AG09309 (cell line): ENCODE measurements at regions not wholly inside any gene's neighbourhood (a gene's known extent, or its start where the extent isn't known, plus 50 kb on each side); places are given as distances from the start of the nearest gene placed in this dataset.

Experiments used
- DNase-seq: peaks from one replicate; pipeline ENCODE4 v3.0.0-alpha.2; 2010; ENCODE audit warnings: low read depth
- H3K4me3 ChIP-seq: 2 replicates; pipeline ENCODE4 v1.5.1; 2011; ENCODE audit warnings: mild to moderate bottlenecking, low read depth, low read length, moderate library complexity; ENCODE audit not compliant: control insufficient read depth
- TF ChIP-seq, protein P1 (sequence below): IDR thresholded peaks from 2 replicates; pipeline ENCODE4 v1.5.1; 2011; ENCODE audit warnings: mild to moderate bottlenecking, low read depth, low read length, inconsistent platforms; ENCODE audit not compliant: insufficient read depth, control insufficient read depth; ENCODE audit errors: missing control alignments

DNA sequence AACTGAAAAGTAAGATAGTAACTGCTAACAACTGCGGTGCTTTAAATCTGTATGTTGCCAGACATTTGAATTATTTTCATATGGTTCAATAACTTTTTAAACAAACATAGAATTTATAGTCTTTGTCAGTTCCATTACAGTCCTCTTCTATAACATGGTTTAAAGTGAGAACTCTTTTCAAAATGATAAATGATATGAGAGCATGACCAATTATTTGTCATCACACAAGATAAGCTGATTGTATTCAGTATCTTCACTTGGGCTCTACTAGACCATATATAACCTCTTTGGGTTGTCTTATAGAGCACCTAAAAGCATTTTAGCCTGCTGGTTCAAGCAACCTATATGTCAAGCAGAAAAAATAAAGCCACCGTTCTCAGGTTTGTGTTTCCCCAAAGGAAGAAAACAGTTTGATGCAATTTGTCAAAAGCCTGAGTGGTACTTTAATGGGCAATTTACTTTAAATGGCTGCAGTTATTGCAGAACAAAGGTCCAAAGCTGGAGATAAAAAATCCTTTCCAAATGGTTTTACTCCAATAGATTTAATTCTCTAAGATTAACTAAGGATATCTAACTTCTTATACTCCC lies 298.4 kb downstream of the FSIP2 start:
- TF ChIP-seq, protein P1, sequence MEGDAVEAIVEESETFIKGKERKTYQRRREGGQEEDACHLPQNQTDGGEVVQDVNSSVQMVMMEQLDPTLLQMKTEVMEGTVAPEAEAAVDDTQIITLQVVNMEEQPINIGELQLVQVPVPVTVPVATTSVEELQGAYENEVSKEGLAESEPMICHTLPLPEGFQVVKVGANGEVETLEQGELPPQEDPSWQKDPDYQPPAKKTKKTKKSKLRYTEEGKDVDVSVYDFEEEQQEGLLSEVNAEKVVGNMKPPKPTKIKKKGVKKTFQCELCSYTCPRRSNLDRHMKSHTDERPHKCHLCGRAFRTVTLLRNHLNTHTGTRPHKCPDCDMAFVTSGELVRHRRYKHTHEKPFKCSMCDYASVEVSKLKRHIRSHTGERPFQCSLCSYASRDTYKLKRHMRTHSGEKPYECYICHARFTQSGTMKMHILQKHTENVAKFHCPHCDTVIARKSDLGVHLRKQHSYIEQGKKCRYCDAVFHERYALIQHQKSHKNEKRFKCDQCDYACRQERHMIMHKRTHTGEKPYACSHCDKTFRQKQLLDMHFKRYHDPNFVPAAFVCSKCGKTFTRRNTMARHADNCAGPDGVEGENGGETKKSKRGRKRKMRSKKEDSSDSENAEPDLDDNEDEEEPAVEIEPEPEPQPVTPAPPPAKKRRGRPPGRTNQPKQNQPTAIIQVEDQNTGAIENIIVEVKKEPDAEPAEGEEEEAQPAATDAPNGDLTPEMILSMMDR, result no peak
- no peak overlapping the region for H3K4me3 ChIP-seq
- no peak for DNase-seq

DNA sequence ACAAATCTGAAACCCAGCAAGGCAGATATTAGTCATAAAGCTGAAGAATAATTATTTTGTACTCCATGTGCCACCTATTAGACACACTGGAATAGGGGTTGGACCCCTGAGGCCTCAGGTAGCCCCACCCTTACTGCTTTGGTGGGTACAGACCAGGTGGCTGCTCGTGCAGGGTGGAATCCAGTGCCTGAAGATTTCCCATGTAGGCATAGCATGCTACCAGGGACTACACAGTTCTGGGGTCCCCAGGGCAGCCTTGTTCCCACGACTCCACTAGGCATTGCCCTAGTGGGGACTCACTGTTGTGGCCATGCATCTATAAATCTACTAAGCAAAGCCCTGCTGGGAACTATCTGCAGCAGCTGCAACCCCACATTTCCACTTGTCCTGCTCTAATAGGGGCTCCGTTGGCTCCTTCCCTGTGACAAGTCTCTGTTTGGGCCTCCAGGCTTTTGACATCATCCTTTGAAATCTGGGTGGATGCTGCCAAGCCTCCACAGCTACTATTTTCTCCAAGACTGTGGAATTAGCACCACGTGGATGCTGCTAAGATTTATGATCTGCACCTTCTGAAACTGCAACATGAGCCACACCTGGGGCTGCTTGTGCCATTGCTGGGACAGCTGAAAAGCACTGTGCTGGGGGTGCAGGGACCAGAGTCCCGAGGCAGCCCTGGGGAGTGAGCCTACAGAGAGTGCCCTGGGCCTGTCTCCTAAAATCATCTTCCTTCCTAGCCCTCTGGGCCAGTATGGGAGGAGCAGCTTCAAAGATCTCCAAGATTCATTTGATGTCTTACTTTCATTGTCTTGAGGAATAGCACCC lies 303.8 kb downstream of the FSIP2 start:
- TF ChIP-seq, protein P1, result no peak
- H3K4me3 ChIP-seq, result no peak overlapping the region
- DNase-seq, result no peak

DNA sequence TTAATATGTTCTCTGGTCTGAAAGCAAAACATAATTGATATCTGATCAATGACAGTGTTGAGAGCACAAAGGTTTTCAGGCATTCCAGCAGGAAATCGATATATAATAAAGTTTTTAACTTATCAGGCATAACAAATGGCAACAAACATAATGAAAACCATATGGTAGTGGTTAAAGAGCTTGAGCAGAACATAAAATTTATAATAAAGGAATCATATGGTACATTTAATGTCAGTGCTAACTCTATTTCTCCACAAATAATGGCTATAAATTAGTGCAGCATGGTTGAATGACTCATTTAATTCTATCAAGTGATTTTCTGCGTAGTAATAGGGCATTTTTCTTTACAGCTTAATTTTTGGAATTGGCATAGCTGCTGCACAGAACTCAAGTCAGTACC lies 306.2 kb downstream of the FSIP2 start:
- no peak overlapping the region for H3K4me3 ChIP-seq
- no peak for DNase-seq

DNA sequence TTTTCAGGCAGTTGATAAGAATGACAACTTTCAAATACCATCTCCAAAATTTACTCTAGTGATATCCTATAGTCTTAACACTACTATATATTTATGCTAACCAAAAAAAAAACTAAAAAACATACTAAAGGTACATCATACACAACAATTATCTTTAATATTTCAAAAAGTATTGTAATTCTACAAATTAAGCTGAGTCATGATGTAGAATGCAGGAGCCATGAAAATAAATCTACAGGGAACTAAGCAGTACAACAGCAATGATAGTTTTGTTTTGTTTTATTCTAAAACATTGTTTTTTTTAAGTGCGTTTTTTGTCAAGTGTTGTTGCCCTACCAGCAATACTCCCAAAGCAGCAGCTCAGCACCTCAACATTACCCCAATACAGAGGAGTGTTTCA lies 314.3 kb downstream of the FSIP2 start:
- H3K4me3 ChIP-seq, result no peak overlapping the region
- TF ChIP-seq, protein P1, result no peak
- no peak for DNase-seq

More for the DNA sequence above, 306.2 kb downstream of the FSIP2 start:
- TF ChIP-seq, protein P1, result no peak

DNA sequence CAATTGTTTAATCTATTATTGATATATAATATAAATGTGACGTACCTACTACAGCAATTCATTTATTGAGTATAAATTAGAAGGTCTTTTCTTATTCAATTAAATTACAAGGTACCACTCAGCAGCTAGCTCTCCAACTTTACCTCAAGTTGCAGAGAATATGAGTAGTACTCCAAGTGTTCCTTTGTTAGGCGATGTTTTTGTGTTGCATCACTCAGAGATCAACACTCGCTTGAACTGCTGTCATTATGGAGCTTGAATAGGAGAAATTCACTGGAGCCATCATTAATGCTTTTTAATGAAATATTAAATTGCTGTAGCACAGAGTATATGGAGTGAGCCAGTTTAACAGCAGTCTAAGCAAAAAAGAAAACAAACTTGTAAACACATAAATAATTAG lies 320.0 kb downstream of the FSIP2 start:
- TF ChIP-seq, protein P1, result no peak
- no peak for DNase-seq
- H3K4me3 ChIP-seq, result no peak overlapping the region

DNA sequence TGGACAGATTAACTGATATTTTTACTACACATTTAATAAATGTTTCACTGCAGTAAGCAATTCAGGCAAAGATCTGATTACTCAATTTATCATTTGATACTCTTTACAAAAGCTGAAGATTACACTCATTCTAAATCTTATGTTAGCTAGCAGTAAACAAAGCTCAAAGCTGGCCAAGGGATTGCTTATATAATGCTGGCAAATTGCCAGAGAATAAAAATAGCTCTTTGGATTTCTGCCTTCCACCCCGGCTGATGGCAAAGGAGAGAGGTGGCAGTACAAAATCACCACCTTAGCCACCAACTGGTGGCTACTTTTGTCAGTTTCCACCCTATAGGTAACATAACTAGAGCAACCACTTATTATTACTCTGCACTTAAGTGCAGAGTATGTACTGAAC lies 320.5 kb downstream of the FSIP2 start:
- TF ChIP-seq, protein P1, result no peak
- no peak for DNase-seq
- H3K4me3 ChIP-seq, result no peak overlapping the region
